Fibroblast of skin of scalp (primary cell): ENCODE measurements at regions not wholly inside any gene's neighbourhood (a gene's known extent, or its start where the extent isn't known, plus 50 kb on each side); places are given as distances from the start of the nearest gene placed in this dataset.
A peak's percentile ranks its signal among the peaks of the same experiment; 100 is the strongest.
"Not testable (repeated sequence)": the region's sequence is repeated elsewhere in the genome, so short reads cannot be mapped to it uniquely, and the experiment has no call there.

Source experiments
- DNase-seq: peaks from one replicate; pipeline ENCODE4 v3.0.0-alpha.2; 2013

DNA sequence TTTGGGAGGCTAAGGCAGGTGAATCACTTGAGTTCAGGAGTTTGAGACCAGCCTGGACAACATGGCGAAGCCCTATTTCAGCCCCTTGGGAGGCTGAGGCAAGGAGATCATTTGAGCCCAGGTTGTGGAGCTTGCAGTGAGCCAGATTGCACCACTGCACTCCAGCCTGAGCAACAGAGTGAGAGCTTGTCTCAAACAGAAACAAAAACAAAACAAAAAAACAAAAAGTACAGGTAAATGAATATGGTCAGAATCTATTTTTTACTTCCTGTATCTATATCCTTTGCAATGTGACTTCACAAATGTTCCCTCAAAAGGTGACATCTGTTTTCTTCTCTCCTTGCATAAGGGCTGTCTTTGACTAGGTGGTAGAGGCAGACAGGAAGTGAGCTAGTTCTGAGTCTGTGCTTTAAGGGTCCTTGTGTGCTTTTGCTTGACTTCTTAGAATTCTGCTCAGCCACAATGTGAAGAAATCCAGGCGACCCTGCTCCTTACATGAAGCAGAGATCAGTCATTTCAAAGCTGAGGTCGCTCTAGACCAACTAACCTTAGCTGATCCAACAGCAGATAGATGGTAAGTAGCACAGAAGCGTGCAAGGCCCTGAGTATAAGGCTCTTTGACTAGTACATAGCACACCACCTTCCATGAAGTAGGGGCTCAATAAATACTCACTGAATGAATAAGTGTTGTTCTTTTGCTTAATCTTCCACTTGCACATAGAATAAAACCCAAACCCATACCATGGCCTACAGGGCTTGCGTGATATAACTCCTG lies 423.2 kb upstream of the PCDH15 start:
- DNase-seq: no peak

DNA sequence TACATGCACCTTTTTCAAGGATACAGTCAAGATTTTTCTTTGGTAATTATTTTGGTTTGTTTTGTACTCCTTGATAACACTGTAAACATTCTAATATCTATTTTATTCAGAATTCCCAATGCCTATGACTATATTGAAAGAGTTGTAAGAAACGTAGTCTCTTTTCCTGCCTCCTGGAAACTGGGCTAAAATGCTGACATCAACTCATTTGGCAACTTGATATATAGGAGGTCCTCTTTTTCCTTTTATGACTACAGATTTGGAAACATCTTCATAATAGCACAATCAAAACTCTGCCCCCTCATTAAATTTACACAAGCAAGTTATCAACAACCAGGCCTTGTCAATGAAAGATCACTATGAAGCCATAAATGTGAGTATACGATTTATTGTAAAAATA lies 422.3 kb upstream of the PCDH15 start:
- no peak for DNase-seq

DNA sequence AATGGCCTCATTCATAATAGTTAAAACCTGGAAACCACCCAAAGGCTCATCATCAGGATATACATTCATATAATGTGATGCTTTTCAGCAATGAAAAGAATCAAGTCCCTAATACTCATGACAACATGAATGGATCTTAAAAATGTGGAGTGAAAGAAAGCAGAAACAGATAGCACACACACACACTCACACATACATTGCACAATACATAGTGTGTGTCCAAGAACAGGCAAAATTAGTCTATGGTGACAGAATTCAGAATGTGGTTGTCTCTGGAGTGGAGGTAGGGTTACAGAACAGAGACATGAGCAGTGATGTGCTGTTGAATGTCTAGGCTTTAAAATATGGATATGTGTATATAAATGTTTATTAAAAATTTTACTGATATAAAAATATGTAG lies 419.9 kb upstream of the PCDH15 start:
- no peak for DNase-seq

DNA sequence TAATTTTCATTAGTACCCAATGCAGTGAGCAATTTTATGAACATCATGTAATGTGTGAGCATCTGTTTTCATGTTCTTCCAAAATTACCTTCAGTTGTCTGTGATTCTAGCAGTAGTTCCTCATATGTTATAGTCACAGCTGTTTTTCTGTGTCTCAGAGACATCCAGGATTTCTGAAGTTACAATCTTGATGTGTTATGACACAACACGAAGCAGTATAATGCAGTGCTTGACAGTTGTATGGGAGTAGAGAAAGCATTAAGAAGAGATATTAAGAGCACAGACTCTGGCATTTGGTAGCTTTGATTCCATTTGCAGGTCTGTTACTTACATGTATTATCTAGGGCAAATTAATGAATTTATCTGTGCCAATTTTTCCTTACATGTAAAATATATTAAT lies 414.7 kb upstream of the PCDH15 start:
- DNase-seq: no peak

DNA sequence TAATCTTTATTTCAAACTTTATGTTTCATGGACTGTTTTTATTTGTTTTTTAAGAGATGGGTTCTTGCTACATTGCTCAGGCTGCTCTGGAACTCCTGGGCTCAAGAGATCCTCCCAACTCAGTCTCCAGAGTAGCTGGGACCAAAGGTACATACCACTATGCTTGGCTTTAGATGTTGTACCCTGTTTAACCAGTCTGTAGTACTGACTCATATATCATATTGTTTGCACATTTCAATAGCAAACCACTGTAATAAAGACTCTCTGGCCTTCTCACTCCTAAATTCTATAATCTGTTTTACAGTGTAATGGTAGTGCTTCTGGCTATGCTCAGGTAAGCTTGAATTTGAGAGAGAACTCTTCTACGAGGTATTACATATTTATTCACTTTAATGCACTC lies 413.6 kb upstream of the PCDH15 start:
- no peak for DNase-seq

DNA sequence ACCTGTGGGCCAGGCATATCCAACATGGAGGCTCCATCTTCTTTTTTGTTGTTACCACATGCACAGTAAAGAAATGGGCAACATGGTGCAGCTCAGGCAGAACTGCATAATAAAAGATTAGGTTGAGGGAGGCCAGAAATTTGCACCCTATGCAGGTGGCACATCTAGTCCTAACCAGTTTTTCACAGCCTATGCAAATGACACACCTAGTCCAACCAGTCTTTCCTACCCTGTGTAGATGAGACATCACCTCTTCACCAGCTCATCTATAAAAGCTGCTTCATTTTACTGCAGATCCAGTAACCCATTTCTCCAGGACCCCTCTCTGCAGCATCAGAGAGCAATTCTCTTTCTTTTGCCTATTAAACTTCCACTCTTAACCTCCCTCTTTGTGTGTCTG lies 411.0 kb upstream of the PCDH15 start:
- no peak for DNase-seq

- DNase-seq: no peak
Measured at GRCh38 chr10:55203874-55204273, 402.8 kb upstream of the PCDH15 start.

DNA sequence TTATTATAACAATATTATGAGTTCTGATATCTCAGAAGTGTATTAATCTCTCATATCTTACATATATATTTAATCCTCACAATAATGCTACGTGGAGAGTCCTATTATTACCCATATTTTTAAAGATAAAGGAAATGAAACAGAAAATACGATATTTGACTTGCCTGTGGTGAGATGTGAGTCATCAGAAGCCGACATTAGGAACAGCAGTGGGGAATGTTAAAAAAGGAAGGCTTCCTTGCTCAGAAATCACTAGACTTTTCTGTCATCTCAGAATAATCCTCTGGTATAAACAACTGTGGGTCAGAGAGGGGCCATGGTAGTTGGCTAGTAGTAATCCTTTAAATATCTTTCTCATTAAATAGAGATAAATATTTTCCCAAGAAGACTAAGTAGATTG lies 402.3 kb upstream of the PCDH15 start:
- peak; percentile 2 for DNase-seq

- DNase-seq: no peak
Measured at GRCh38 chr10:55200020-55200419, 399.0 kb upstream of the PCDH15 start.

DNA sequence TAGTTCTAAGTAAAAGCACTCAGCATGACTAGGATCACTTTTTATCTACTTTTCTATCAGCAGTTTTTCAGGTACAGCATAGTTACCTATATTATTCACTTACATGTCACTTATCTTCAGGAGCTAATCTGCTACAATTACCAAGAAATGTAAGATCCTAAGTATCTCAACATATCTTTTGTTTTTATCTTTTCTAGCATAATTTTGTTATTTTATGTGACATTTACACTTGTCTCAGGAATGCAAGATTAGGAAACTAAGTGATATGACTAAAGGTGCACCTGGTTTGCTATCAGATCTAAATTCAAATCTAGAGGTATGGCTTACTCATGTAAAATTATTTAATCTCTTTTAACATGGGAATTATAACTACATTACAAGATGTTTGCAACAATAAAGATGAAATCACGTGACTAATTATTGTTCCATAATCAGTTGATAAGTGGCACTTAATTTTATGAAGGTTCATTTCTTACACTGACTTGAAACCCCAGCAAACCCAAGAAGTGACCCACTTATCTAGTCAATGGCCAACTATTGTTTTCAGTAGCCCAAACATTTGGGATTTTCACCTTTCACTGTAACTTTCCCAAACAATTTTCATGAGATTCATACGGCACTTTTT lies 390.3 kb upstream of the PCDH15 start:
- DNase-seq: no peak

DNA sequence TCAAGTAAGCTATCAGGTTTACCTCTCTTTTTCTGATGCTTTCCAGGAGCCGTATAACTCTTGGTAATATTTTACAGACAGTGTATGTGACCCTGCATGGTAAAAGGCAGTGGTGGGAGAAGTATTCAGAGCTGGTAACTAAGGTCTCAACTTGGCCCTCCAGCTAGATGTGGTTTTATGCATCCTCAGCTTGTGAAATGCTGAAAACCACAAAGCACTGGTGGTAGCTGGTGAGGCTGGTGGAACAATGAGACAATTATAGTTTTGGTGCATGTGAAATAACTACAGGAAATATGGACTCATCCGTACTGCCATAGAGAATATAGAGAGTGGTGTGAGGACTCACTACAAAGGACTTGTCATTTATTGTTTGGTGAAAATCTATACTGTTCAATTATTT lies 383.0 kb upstream of the PCDH15 start:
- no peak for DNase-seq

DNA sequence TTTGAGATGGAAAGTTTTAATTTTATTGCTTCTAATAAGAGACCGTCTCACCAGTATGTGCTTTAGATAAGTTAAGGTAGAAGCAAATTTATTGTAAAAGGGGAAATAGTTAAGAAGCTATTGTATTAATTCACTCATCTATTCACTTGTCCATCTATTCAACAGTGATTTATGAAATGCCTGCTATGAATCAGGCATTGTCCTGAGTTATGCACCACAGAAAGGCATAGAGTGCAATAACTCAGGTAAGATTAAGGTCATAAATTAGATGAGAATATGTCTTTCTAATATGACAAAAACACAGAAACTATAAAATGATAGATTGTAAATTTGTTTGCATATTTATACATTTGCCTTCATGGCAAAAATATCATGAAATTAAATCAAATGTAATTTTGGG lies 379.3 kb upstream of the PCDH15 start:
- no peak for DNase-seq

GRCh38 chr10:55174419-55174818 lies 373.4 kb upstream of the PCDH15 start:
- no peak for DNase-seq

DNA sequence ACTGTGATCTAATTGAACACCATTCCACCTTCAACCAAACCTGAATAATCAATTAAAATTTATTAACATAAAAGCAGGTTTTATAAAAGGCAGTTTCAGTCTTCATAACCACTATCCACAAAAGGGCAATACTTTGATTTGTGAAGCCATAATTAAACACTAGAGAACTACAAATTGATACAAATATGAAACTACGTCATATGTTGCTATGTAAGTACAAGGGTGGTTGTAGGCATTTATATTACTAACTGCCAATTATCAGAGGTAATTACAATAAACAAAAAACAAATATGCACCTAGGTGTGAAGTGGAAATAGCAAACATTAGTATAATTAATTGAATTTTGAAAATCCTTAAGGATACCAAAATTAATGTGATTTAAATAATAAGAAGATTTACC lies 368.5 kb upstream of the PCDH15 start:
- DNase-seq: no peak

GRCh38 chr10:55168343-55168742 lies 367.3 kb upstream of the PCDH15 start:
- DNase-seq: no peak

- DNase-seq: no peak
Measured at GRCh38 chr10:55163388-55163979, 362.5 kb upstream of the PCDH15 start.

GRCh38 chr10:55162321-55162720 lies 361.3 kb upstream of the PCDH15 start:
- DNase-seq: not testable (repeated sequence)

DNA sequence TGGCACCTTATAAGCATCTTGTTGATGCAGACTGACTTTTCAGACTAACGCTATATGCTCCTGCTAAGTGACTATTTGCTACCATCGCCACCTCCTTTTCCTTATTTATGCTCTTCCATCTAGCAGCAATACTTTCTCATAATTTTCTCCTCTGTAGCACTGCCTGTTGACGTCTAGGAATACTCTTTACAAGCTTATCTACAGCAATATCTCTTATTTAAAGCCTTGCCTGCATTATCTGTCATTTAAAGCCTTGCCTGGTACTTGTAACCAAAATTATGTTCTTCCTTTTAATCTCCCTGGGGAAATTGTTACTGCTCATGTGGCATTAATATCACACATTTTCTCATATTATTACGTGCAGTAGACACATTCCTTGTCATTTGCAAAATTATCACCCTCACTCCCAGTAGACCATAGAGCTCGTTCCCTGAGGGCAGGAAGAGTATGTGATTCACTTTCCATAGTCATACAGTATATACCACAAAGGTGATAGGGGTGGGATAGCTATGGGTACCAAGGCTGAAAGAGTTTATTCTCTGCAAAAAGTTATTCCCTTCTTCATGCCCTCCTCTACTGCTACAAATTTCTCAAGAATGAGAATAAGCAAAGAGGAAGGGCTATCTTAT lies 359.7 kb upstream of the PCDH15 start:
- DNase-seq: no peak

- DNase-seq: no peak
Measured at GRCh38 chr10:55158633-55159032, 357.6 kb upstream of the PCDH15 start.

- peak; percentile 34 for DNase-seq
Measured at GRCh38 chr10:55146032-55146431, 345.0 kb upstream of the PCDH15 start.

- DNase-seq: peak; percentile 44
Measured at GRCh38 chr10:55144001-55144400, 343.0 kb upstream of the PCDH15 start.

DNA sequence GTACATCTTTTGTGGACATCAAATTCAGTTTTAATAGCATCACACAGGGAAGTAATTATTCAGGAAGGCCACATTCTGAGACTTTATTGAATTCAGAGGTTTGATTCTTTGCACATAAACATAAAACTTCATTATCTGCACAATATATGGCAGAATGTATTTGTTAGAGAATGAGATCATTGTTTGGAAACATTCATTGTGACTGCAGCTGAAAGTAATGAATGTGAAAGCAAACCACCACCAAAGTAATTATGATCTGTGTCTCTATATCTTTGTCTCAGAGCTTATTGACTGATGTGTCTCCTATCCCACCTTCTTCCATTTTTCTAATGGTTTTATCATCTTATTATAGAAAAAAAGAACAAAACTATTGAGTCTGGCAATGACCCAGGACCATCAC lies 340.9 kb upstream of the PCDH15 start:
- DNase-seq: no peak

DNA sequence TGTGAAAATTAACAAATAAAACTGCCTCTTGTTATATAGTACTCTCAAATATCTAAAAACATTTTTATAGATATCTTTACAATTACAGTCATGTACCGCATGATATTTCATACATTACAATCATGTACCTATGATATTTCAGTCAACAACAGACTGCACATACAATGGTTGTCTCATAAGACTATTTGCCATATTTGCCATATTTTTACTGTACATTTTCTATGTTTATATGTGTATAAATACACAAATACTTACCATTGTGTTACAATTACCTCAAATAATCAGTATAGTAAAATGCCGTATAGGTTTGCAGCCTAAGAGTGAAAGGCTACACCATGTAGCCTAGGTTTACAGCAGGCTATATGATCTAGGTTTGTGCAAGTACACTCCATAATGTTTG lies 336.0 kb upstream of the PCDH15 start:
- no peak for DNase-seq

- DNase-seq: no peak
Measured at GRCh38 chr10:55104738-55105137, 303.7 kb upstream of the PCDH15 start.
